GM10266 (cell line): ENCODE measurements at regions not wholly inside any gene's neighbourhood (a gene's known extent, or its start where the extent isn't known, plus 50 kb on each side); places are given as distances from the start of the nearest gene placed in this dataset.

ENCODE experiments used
- DNase-seq: peaks from one replicate; pipeline ENCODE4 v3.0.0; 2012; ENCODE audit errors: extremely low spot score
- CTCF ChIP-seq: IDR thresholded peaks from 2 replicates; pipeline ENCODE4 v1.5.1; 2012; ENCODE audit warnings: mild to moderate bottlenecking, low read depth; ENCODE audit not compliant: control insufficient read depth, insufficient read depth; ENCODE audit errors: missing control alignments

GRCh38 chr4:67261971-67262370, 283.3 kb downstream of the CENPC start:
- DNase-seq = no peak
- TF ChIP-seq CTCF = no peak

GRCh38 chr4:67256388-67257043, 288.8 kb downstream of the CENPC start:
- DNase-seq = no peak
- no peak for TF ChIP-seq CTCF

- no peak for TF ChIP-seq CTCF
- DNase-seq = no peak
Observed at GRCh38 chr4:67250131-67250896, 295.0 kb downstream of the CENPC start.

- no peak for TF ChIP-seq CTCF
- no peak for DNase-seq
Observed at GRCh38 chr4:67236788-67237187, 308.5 kb downstream of the CENPC start.

- TF ChIP-seq CTCF = no peak
- no peak for DNase-seq
Observed at GRCh38 chr4:67236318-67236717, 309.0 kb downstream of the CENPC start.

- TF ChIP-seq CTCF = no peak
- no peak for DNase-seq
Observed at GRCh38 chr4:67234296-67234695, 311.0 kb downstream of the CENPC start.

- DNase-seq = no peak
- no peak for TF ChIP-seq CTCF
Observed at GRCh38 chr4:67229148-67229547, 316.2 kb downstream of the CENPC start.
